ENCODE measurements at regions not wholly inside any gene's neighbourhood (a gene's known extent, or its start where the extent isn't known, plus 50 kb on each side); places are given as distances from the start of the nearest gene placed in this dataset.

GRCh38 chr12:13691598-13691997 is 289.8 kb downstream of the GRIN2B start:
- TF ChIP-seq CTCF (IDR thresholded peaks at IDR 0.05 in 2 of 3, conservative IDR thresholded peaks at IDR 0.05 in 1 of 3; ENCODE audit: control insufficient read depth in 2 of 3, extremely low read depth in 1 of 3, insufficient read depth in 1 of 3, low read depth in 3 of 3, low read length in 3 of 3) (no peak), POLR2A (IDR thresholded peaks at IDR 0.05; ENCODE audit: low read depth, low read length) (no peak), CEBPB (IDR thresholded peaks at IDR 0.05; ENCODE audit: borderline replicate concordance in 1 of 2, low read depth in 2 of 2, low read length in 2 of 2) (no peak), ATF7 (IDR thresholded peaks at IDR 0.05; ENCODE audit: low read depth) (no peak), POLR2AphosphoS5 (IDR thresholded peaks at IDR 0.05; ENCODE audit: low read length) (no peak), TCF12 (IDR thresholded peaks at IDR 0.05; ENCODE audit: low read depth, low read length) (no peak), SREBF2 (IDR thresholded peaks at IDR 0.05; ENCODE audit: low read length) (no peak), RBBP5 (conservative IDR thresholded peaks at IDR 0.05) (no peak), KAT2A (conservative IDR thresholded peaks at IDR 0.05; ENCODE audit: control insufficient read depth, low read depth, low read length) (no peak)

Data from GM12878 (cell line).